HCT116 (cell line): ENCODE measurements at regions not wholly inside any gene's neighbourhood (a gene's known extent, or its start where the extent isn't known, plus 50 kb on each side); places are given as distances from the start of the nearest gene placed in this dataset.

Experiments
- ATAC-seq: fragments of 200-7000 bp; cut with Tn5 transposase; 2 replicates; pipeline ENCODE4 v1.9.1; 2020; ENCODE audit warnings: mild to moderate bottlenecking, moderate library complexity
- BruUV-seq: library from RNA; stranded (reverse); fragments of 400-500 nt; replicated peaks from 2 replicates; lab custom pipeline; 2021; lab: Mats Ljungman, UMichigan
- CTCF ChIA-PET: fragments of 300-600 bp; sonication (Branson Sonifier 250); formaldehyde crosslinking; loops from one replicate; lab custom pipeline; 2021; ENCODE audit warnings: antibody characterized with exemption; lab: Charles Lee
- POLR2A ChIA-PET: fragments of 300-600, 350-600 bp; sonication (Branson Sonifier 250); formaldehyde crosslinking; loops from one replicate; lab custom pipeline; 2021; ENCODE audit warnings: antibody characterized with exemption; lab: Charles Lee
- RAD21 ChIA-PET, 2 experiments: fragments of 300-600 bp; sonication (Branson Sonifier 250); formaldehyde crosslinking; loops; one replicate each; lab custom pipeline; 2023; ENCODE audit warnings: low total read pairs in 2 of 2; ENCODE audit not compliant: uncharacterized antibody in 2 of 2, unreplicated experiment in 2 of 2, low non-redundant PET in 1 of 2; lab: Charles Lee
- DNase-seq: peaks from one replicate; pipeline ENCODE4 v3.0.0-alpha.2; 2010; ENCODE audit warnings: low read depth, low spot score
- H2AFZ ChIP-seq: fragments of 200-600 bp; shearing (Covaris generic), sonication (generic); 2 replicates; pipeline ENCODE4 v1.6.1; 2017; ENCODE audit warnings: low read depth, mixed run types, mixed read lengths, antibody characterized with exemption, low read length; ENCODE audit not compliant: poor library complexity, severe bottlenecking
- H3K27ac ChIP-seq: 2 replicates; pipeline ENCODE4 v1.5.1; 2012; ENCODE audit warnings: low read depth, low read length
- H3K27me3 ChIP-seq: fragments of 200-600 bp; sonication (generic); 2 replicates; pipeline ENCODE4 v1.6.1; 2016; ENCODE audit warnings: mixed run types, low read length, mixed read lengths; ENCODE audit not compliant: insufficient read depth
- H3K36me3 ChIP-seq, 2 experiments: fragments of 200-500 bp in 1 of 2; fragments of 200-600 bp in 1 of 2; sonication (Bioruptor generic) in 1 of 2; sonication (generic) in 1 of 2; 2 replicates each; pipeline versions ENCODE4 v1.5.1 to v1.6.1; 2014 to 2016; ENCODE audit warnings: low read length in 2 of 2, inconsistent platforms in 1 of 2, mixed read lengths in 1 of 2, mixed run types in 1 of 2; ENCODE audit not compliant: insufficient read depth in 2 of 2, control insufficient read depth in 1 of 2
- H3K4me1 ChIP-seq, 2 experiments: fragments of 200-600 bp in 1 of 2; sonication (generic) in 1 of 2; 2 replicates each; pipeline versions ENCODE4 v1.5.1 to v1.6.1; 2012 to 2017; ENCODE audit warnings: low read length in 2 of 2, inconsistent platforms in 1 of 2, mild to moderate bottlenecking in 1 of 2, mixed read lengths in 1 of 2, mixed run types in 1 of 2, moderate library complexity in 1 of 2; ENCODE audit not compliant: insufficient read depth in 2 of 2, control insufficient read depth in 1 of 2
- H3K4me2 ChIP-seq: fragments of 200-600 bp; sonication (generic); 2 replicates; pipeline ENCODE4 v1.6.1; 2017; ENCODE audit warnings: mixed run types, low read length, mixed read lengths
- H3K4me3 ChIP-seq, 2 experiments: fragments of 200-600 bp in 1 of 2; sonication (generic) in 1 of 2; replicated peaks in 1 of 2; 2 replicates each; pipeline ENCODE4 v1.5.1; 2011 to 2016; ENCODE audit warnings: low read length in 2 of 2, control low read depth in 1 of 2, low read depth in 1 of 2, mild to moderate bottlenecking in 1 of 2, mixed read lengths in 1 of 2, mixed run types in 1 of 2
- H3K79me2 ChIP-seq: fragments of 200-600 bp; sonication (generic); 2 replicates; pipeline ENCODE4 v1.6.1; 2017; ENCODE audit warnings: mild to moderate bottlenecking, mixed run types, low read length, moderate library complexity, mixed read lengths; ENCODE audit not compliant: insufficient read depth
- H3K9ac ChIP-seq: fragments of 200-600 bp; sonication (generic); 2 replicates; pipeline ENCODE4 v1.6.1; 2016; ENCODE audit warnings: low read length, mixed read lengths
- H3K9me2 ChIP-seq: fragments of 200-600 bp; sonication (generic), shearing (Covaris generic); 2 replicates; pipeline ENCODE4 v1.6.1; 2017; ENCODE audit warnings: mixed run types, mild to moderate bottlenecking, moderate library complexity; ENCODE audit not compliant: insufficient read depth
- H3K9me3 ChIP-seq, 2 experiments: fragments of 200-500 bp in 1 of 2; fragments of 200-600 bp in 1 of 2; sonication (Bioruptor generic) in 1 of 2; sonication (generic) in 1 of 2; 2 replicates each; pipeline ENCODE4 v1.6.1; 2014 to 2017; ENCODE audit warnings: low read length in 2 of 2, mixed read lengths in 2 of 2, inconsistent platforms in 1 of 2, low read depth in 1 of 2, mild to moderate bottlenecking in 1 of 2, mixed run types in 1 of 2, moderate library complexity in 1 of 2; ENCODE audit not compliant: control insufficient read depth in 1 of 2, insufficient read depth in 1 of 2
- H4K20me1 ChIP-seq: fragments of 200-600 bp; sonication (generic), shearing (Covaris generic); 2 replicates; pipeline ENCODE4 v1.6.1; 2017; ENCODE audit warnings: mixed run types, mild to moderate bottlenecking, moderate library complexity; ENCODE audit not compliant: insufficient read depth
- EZH2phosphoT487 ChIP-seq: fragments of 200-600 bp; IDR thresholded peaks from 2 replicates; pipeline ENCODE4 v1.6.1; 2018; ENCODE audit warnings: antibody characterized with exemption, borderline replicate concordance
- FOSL1 ChIP-seq: IDR thresholded peaks from 2 replicates; pipeline ENCODE4 v1.6.1; 2012; ENCODE audit warnings: low read depth
- POLR2AphosphoS5 ChIP-seq: IDR thresholded peaks from 2 replicates; pipeline ENCODE4 v1.6.1; 2011; ENCODE audit warnings: mild to moderate bottlenecking, low read depth, low read length, moderate library complexity
- RAD21 ChIP-seq: IDR thresholded peaks from 2 replicates; pipeline ENCODE4 v1.6.1; 2012; ENCODE audit warnings: low read depth, mild to moderate bottlenecking
- SIN3A ChIP-seq: IDR thresholded peaks from 2 replicates; pipeline ENCODE4 v1.6.1; 2012; ENCODE audit warnings: low read depth
- SRF ChIP-seq: IDR thresholded peaks from 2 replicates; pipeline ENCODE4 v1.6.1; 2012; ENCODE audit warnings: low read depth
- ZBTB33 ChIP-seq: IDR thresholded peaks from 2 replicates; pipeline ENCODE4 v1.6.1; 2011; ENCODE audit warnings: mild to moderate bottlenecking, low read length, moderate library complexity; ENCODE audit not compliant: insufficient replicate concordance; ENCODE audit errors: extremely low read depth
- ZFX ChIP-seq: fragments of 450-650 bp; IDR thresholded peaks from 2 replicates; pipeline ENCODE4 v1.6.1; 2017
- intact Hi-C: fragments of 100-400 bp; cut with micrococcal nuclease; formaldehyde crosslinking; loops from 2 replicates; pipeline ENCODE4 v1.10.0; 2022
- TF ChIP-seq, protein P1 (sequence below): IDR thresholded peaks from 2 replicates; pipeline ENCODE4 v1.6.1; 2012; ENCODE audit warnings: low read depth

DNA sequence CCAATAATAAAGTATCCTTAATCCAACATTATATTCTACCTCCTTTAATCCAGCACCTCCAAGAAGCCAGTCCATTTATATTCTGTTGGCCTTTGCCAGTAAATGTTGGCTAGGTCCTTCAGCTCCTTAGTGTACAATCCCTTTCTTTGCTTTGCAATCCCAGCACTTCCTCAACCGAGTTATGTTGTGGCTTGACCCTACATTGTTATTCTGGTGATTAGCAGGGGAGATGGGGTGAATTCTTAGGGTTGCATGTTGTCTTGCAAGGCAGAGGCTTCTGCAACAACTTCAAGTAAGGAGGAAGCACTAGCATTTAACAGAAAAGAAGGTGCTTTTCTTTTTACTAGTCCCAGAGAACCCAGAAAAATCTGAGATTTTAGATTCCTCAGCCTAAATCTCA, 127.2 kb downstream of the CD47 start (continued):
- TF ChIP-seq ZBTB33 (no peak), POLR2AphosphoS5 (no peak)

GRCh38 chr3:107962946-107963345, 127.9 kb downstream of the CD47 start:
- Histone ChIP-seq H3K9me2 (no peaks in the 10 kb centered on the region), H3K79me2 (no peaks in the 10 kb centered on the region), H2AFZ (no peak overlapping the region), H4K20me1 (no peaks in the 10 kb centered on the region), H3K4me2 (no peak overlapping the region), H3K9me3 (no peaks in the 10 kb centered on the region), H3K27me3 (no peaks in the 10 kb centered on the region), H3K36me3 (no peaks in the 10 kb centered on the region), H3K27ac (no peak overlapping the region), H3K9ac (no peak overlapping the region), H3K4me1 (no peaks in the 10 kb centered on the region), H3K4me3 (no peak overlapping the region)
- ChIA-PET RAD21 (no interaction called here), POLR2A (no interaction called here), CTCF (no interaction called here)
- ATAC-seq (no peak), DNase-seq (no peak)
- no peak for TF ChIP-seq ZFX
- TF ChIP-seq FOSL1, result no peak
- intact Hi-C loops, result no loop called here
- no TSS peak for BruUV-seq

GRCh38 chr3:107962037-107962436, 128.8 kb downstream of the CD47 start:
- no peaks in the 10 kb centered on the region for H3K79me2 ChIP-seq
- no peak overlapping the region for H3K27ac ChIP-seq
- ChIA-PET CTCF (no interaction called here), POLR2A (no interaction called here), RAD21 (no interaction called here)
- no peaks in the 10 kb centered on the region for H3K9me3 ChIP-seq
- BruUV-seq, result no TSS peak
- H3K36me3 ChIP-seq, result no peaks in the 10 kb centered on the region
- no peaks in the 10 kb centered on the region for H3K4me1 ChIP-seq
- no peak overlapping the region for H3K4me2 ChIP-seq
- H3K9me2 ChIP-seq, result no peaks in the 10 kb centered on the region
- H3K4me3 ChIP-seq, result no peak overlapping the region
- no peak overlapping the region for H3K9ac ChIP-seq
- ATAC-seq (no peak), DNase-seq (no peak)
- H2AFZ ChIP-seq, result no peak overlapping the region
- intact Hi-C loops, result no loop called here
- no peaks in the 10 kb centered on the region for H4K20me1 ChIP-seq
- TF ChIP-seq FOSL1 (no peak), RAD21 (no peak), EZH2phosphoT487 (no peak), ZFX (no peak), SRF (no peak), SIN3A (no peak)
- TF ChIP-seq, protein P1, sequence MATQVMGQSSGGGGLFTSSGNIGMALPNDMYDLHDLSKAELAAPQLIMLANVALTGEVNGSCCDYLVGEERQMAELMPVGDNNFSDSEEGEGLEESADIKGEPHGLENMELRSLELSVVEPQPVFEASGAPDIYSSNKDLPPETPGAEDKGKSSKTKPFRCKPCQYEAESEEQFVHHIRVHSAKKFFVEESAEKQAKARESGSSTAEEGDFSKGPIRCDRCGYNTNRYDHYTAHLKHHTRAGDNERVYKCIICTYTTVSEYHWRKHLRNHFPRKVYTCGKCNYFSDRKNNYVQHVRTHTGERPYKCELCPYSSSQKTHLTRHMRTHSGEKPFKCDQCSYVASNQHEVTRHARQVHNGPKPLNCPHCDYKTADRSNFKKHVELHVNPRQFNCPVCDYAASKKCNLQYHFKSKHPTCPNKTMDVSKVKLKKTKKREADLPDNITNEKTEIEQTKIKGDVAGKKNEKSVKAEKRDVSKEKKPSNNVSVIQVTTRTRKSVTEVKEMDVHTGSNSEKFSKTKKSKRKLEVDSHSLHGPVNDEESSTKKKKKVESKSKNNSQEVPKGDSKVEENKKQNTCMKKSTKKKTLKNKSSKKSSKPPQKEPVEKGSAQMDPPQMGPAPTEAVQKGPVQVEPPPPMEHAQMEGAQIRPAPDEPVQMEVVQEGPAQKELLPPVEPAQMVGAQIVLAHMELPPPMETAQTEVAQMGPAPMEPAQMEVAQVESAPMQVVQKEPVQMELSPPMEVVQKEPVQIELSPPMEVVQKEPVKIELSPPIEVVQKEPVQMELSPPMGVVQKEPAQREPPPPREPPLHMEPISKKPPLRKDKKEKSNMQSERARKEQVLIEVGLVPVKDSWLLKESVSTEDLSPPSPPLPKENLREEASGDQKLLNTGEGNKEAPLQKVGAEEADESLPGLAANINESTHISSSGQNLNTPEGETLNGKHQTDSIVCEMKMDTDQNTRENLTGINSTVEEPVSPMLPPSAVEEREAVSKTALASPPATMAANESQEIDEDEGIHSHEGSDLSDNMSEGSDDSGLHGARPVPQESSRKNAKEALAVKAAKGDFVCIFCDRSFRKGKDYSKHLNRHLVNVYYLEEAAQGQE, result no peak
- H3K27me3 ChIP-seq, result no peaks in the 10 kb centered on the region
